Lower leg skin (tissue), 4 donors: ENCODE measurements at regions not wholly inside any gene's neighbourhood (a gene's known extent, or its start where the extent isn't known, plus 50 kb on each side); places are given as distances from the start of the nearest gene placed in this dataset.

ENCODE experiments used
- DNase-seq, 2 donors: peaks; one replicate each; pipeline ENCODE4 v3.0.0-alpha.2; 2019; ENCODE audit warnings: low spot score in 2 of 2
- H3K4me3 ChIP-seq: fragments of 200-600 bp; sonication (generic); 2 replicates; pipeline ENCODE4 v1.5.1; 2017; ENCODE audit warnings: mild to moderate bottlenecking, low read depth; ENCODE audit not compliant: poor library complexity, severe bottlenecking
- CTCF ChIP-seq, 3 donors: fragments of 450-650 bp; IDR thresholded peaks; one replicate each; pipeline ENCODE4 v1.5.1; 2016; ENCODE audit warnings: antibody characterized with exemption in 3 of 3, mild to moderate bottlenecking in 3 of 3, moderate library complexity in 2 of 3
- POLR2A ChIP-seq, 2 donors: fragments of 450-650 bp; IDR thresholded peaks; one replicate each; pipeline ENCODE4 v1.6.1; 2016 to 2017; ENCODE audit warnings: antibody characterized with exemption in 2 of 2, mild to moderate bottlenecking in 1 of 2, moderate library complexity in 1 of 2
- WGBS, 2 donors: methylation state at CpG; one replicate each; pipeline ENCODE4 v1.1.5; 2018; 5-methylcytosine and 5-hydroxymethylcytosine counted together
- intact Hi-C: fragments of 100-400 bp; cut with DNase I; formaldehyde crosslinking; loops from one replicate; pipeline ENCODE4 v1.15.0; 2023; ENCODE audit warnings: low total_unique reads

GRCh38 chr7:131727189-131727588 is 170.8 kb upstream of the PODXL start:
- WGBS, 2 donors = 78 to 100% methylated on average over 2 of the region's 2 CpGs
- TF ChIP-seq CTCF (IDR thresholded peaks at IDR 0.05) = no peak
- TF ChIP-seq POLR2A (IDR thresholded peaks at IDR 0.05) = no peak
- no peak overlapping the region for H3K4me3 ChIP-seq
- no peak for DNase-seq
- intact Hi-C loops = no loop called here

DNA sequence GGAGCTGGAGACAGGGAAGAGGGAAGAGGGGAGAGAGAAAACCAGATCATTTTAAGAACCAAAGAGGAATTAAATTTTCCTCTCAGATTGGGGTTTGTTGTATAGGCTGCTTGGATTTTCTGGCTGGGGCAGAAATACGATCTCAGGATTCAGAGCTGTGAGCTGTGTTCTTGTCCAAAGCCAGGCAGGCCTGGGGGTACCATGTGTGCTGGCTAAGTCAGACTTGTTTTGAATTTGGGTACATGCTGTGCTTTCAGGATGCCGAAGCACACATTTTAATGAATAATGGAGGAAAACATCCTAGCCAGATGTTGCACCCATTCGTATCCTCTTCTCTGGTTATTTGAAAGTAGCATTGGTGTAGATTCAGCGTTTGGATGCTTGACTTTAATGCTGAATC is 170.3 kb upstream of the PODXL start:
- DNase-seq = no peak
- intact Hi-C loops = no loop called here
- WGBS, 2 donors = 51 to 57% methylated on average over 4 of the region's 4 CpGs
- no peak overlapping the region for H3K4me3 ChIP-seq
- no peak for TF ChIP-seq CTCF (IDR thresholded peaks at IDR 0.05)
- TF ChIP-seq POLR2A (IDR thresholded peaks at IDR 0.05) = no peak

GRCh38 chr7:131726031-131726430 is 169.6 kb upstream of the PODXL start:
- H3K4me3 ChIP-seq = no peak overlapping the region
- intact Hi-C loops = no loop called here
- 62 to 71% methylated on average over 2 of the region's 2 CpGs for WGBS, 2 donors
- no peak for TF ChIP-seq POLR2A (IDR thresholded peaks at IDR 0.05)
- no peak for TF ChIP-seq CTCF (IDR thresholded peaks at IDR 0.05)
- no peak for DNase-seq

DNA sequence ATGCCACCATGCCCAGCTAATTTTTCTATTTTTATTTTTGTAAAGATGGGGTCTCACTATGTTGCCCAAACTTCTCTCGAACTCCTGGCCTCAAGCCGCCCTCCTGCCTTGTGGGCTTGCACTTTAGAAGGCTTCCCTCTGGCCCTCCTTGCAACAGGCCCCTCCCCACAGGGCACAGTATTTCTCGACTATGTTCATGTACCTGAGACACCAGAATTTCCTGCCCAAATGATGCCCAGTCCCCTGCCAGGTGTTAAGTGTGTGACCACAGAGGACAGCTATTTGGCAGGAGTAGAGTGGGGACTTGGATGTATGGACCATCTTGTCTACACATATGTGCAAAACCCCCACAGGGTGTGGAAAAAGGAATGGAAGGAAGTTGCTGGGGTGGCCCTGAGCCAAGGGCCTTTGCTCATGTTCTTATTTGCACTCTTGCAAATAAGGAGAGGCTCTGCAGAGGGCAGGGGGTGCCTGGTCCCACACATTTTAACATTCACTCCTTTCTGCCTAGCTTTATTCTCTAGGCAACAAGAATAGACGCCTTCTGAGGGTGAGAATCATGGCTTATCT is 168.4 kb upstream of the PODXL start:
- 79% methylated on average over 4 of the region's 4 CpGs for WGBS, 2 donors
- DNase-seq = no peak
- intact Hi-C loops = no loop called here
- TF ChIP-seq POLR2A (IDR thresholded peaks at IDR 0.05) (no peak), CTCF (IDR thresholded peaks at IDR 0.05) (no peak)
- H3K4me3 ChIP-seq = no peak overlapping the region

DNA sequence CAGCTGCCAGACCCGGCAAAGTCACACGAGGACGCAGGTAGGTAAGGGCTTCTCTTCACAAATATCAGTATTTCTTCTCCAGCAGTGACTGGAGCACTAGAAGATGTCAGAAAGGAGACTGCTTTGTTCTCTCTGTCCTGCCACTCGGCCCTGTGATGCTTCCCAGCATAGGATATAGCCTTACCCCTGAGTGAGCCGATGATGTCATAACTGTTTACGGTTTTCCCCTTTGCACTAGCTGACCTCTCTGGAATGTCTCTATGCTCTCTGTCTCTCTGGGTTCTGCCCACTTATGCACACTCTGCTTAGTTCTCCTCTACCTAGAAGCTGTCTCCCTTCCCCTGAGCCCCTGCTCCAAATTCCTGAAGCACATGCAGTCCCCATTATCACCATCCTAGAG is 167.5 kb upstream of the PODXL start:
- WGBS, 2 donors = 52 to 60% methylated on average over 6 of the region's 6 CpGs
- no peak overlapping the region for H3K4me3 ChIP-seq
- intact Hi-C loops = no loop called here
- DNase-seq = peak in 1 of 2 donors; percentile 60
- TF ChIP-seq CTCF (IDR thresholded peaks at IDR 0.05) (no peak), POLR2A (IDR thresholded peaks at IDR 0.05) (no peak)

DNA sequence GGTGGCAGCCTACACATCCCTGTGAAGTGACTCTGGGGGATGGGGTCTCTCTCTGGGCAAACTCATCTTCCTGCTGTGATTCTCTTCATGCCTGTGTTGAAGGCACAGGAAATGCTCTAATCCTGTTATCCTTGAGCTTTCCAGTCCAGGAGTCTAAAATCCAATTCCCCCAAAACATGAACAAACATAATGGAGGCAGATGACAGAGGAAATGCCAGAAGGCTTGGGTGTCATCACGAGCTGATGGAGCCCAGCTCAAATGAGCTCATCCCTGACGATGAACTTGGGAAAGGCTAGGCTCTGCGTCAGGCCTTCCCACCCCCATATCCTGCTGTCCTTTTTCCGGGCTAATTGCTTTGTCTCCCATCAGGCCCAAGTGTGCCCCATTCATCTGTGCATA is 165.9 kb upstream of the PODXL start:
- peak in 1 of 2 donors; percentile 10 for DNase-seq
- intact Hi-C loops = no loop called here
- WGBS, 2 donors = 44 to 48% methylated on average over 4 of the region's 4 CpGs
- no peak for TF ChIP-seq POLR2A (IDR thresholded peaks at IDR 0.05)
- no peak for TF ChIP-seq CTCF (IDR thresholded peaks at IDR 0.05)
- no peak overlapping the region for H3K4me3 ChIP-seq
